Ascending aorta (tissue), 2 donors: ENCODE measurements at regions not wholly inside any gene's neighbourhood (a gene's known extent, or its start where the extent isn't known, plus 50 kb on each side); places are given as distances from the start of the nearest gene placed in this dataset.
"Not testable (repeated sequence)": the region's sequence is repeated elsewhere in the genome, so short reads cannot be mapped to it uniquely, and the experiment has no call there.

ENCODE experiments used
- DNase-seq, 2 donors: peaks; one replicate each; pipeline ENCODE4 v3.0.0-alpha.2; 2019; ENCODE audit warnings: low spot score in 2 of 2
- H3K27ac ChIP-seq, 2 donors: fragments of 200-600 bp; sonication (generic); one replicate each; pipeline ENCODE4 v1.5.1; 2016 to 2017; ENCODE audit warnings: mild to moderate bottlenecking in 1 of 2
- H3K27me3 ChIP-seq: fragments of 200-600 bp; sonication (generic); one replicate; pipeline ENCODE4 v1.5.1; 2017
- H3K36me3 ChIP-seq, 2 donors: fragments of 200-600 bp; sonication (generic); one replicate each; pipeline ENCODE4 v1.5.1; 2016
- H3K4me1 ChIP-seq, 2 donors: fragments of 200-600 bp; sonication (generic); one replicate each; pipeline ENCODE4 v1.5.1; 2016 to 2017; ENCODE audit warnings: mild to moderate bottlenecking in 1 of 2
- H3K4me3 ChIP-seq, 2 donors: fragments of 200-600 bp; sonication (generic); one replicate each; pipeline ENCODE4 v1.5.1; 2016 to 2017; ENCODE audit warnings: mild to moderate bottlenecking in 1 of 2
- H3K9me3 ChIP-seq, 2 donors: fragments of 200-600 bp; sonication (generic); one replicate each; pipeline ENCODE4 v1.5.1; 2016
- CTCF ChIP-seq, 3 experiments: fragments of 200-600 bp in 2 of 3; fragments of 450-650 bp in 1 of 3; sonication (generic) in 2 of 3; IDR thresholded peaks; one replicate each; pipeline ENCODE4 v1.5.1; 2016 to 2019; ENCODE audit warnings: antibody characterized with exemption in 3 of 3, mild to moderate bottlenecking in 1 of 3, moderate library complexity in 1 of 3
- intact Hi-C: fragments of 100-400 bp; cut with DNase I; formaldehyde crosslinking; loops from one replicate; pipeline ENCODE4 v1.15.1; 2023

GRCh38 chr12:75650595-75651341 is 139.4 kb upstream of the KRR1 start:
- H3K4me1 ChIP-seq, result no peaks in the 10 kb centered on the region
- no peak overlapping the region for H3K4me3 ChIP-seq
- H3K36me3 ChIP-seq, result no peaks in the 10 kb centered on the region
- no peak overlapping the region for H3K27ac ChIP-seq
- TF ChIP-seq CTCF (IDR thresholded peaks at IDR 0.05), result no peak
- H3K9me3 ChIP-seq, result no peaks in the 10 kb centered on the region
- no peak for DNase-seq
- intact Hi-C loops, result no loop called here
- H3K27me3 ChIP-seq, result no peaks in the 10 kb centered on the region

- Histone ChIP-seq H3K27ac (no peak overlapping the region), H3K4me1 (no peaks in the 10 kb centered on the region), H3K36me3 (no peaks in the 10 kb centered on the region), H3K27me3 (no peaks in the 10 kb centered on the region), H3K4me3 (no peak overlapping the region), H3K9me3 (no peaks in the 10 kb centered on the region)
- intact Hi-C loops, result no loop called here
- no peak for DNase-seq
- no peak for TF ChIP-seq CTCF (IDR thresholded peaks at IDR 0.05)
Observed at GRCh38 chr12:75650100-75650499, 138.7 kb upstream of the KRR1 start.

DNA sequence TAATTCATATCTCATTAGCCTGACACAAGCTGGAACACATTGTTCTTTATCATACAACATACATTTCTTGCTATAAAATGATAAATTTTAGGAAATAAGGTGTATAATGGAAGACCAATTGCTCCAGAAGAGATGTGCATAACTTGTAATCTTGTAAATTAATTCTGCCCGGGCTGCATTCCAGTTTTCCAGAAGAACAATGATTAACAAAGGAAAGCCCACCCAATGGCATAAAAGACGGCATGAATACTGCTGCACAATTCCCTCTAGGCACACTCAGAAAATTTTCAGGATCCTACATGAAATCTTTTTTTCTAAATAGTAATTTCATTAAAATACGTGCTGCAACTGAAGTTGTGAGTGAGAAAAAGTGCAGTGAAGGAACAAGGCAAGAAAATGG is 137.4 kb upstream of the KRR1 start:
- no peak overlapping the region for H3K27ac ChIP-seq
- H3K9me3 ChIP-seq, result no peaks in the 10 kb centered on the region
- no peak for TF ChIP-seq CTCF (IDR thresholded peaks at IDR 0.05)
- no peak overlapping the region for H3K4me3 ChIP-seq
- DNase-seq, result no peak
- intact Hi-C loops, result no loop called here
- H3K27me3 ChIP-seq, result no peaks in the 10 kb centered on the region
- no peaks in the 10 kb centered on the region for H3K36me3 ChIP-seq
- H3K4me1 ChIP-seq, result no peaks in the 10 kb centered on the region

- Histone ChIP-seq H3K9me3 (no peaks in the 10 kb centered on the region), H3K36me3 (no peaks in the 10 kb centered on the region), H3K27ac (no peak overlapping the region), H3K27me3 (no peaks in the 10 kb centered on the region), H3K4me1 (no peaks in the 10 kb centered on the region), H3K4me3 (no peak overlapping the region)
- no peak for TF ChIP-seq CTCF (IDR thresholded peaks at IDR 0.05)
- no peak for DNase-seq
- intact Hi-C loops, result no loop called here
Observed at GRCh38 chr12:75646329-75647210, 135.2 kb upstream of the KRR1 start.

- intact Hi-C loops, result no loop called here
- TF ChIP-seq CTCF (IDR thresholded peaks at IDR 0.05), result no peak
- Histone ChIP-seq H3K4me3 (no peak overlapping the region), H3K9me3 (no peaks in the 10 kb centered on the region), H3K27ac (no peak overlapping the region), H3K27me3 (no peaks in the 10 kb centered on the region), H3K36me3 (no peaks in the 10 kb centered on the region), H3K4me1 (no peaks in the 10 kb centered on the region)
- no peak for DNase-seq
Observed at GRCh38 chr12:75644472-75645072, 133.2 kb upstream of the KRR1 start.

DNA sequence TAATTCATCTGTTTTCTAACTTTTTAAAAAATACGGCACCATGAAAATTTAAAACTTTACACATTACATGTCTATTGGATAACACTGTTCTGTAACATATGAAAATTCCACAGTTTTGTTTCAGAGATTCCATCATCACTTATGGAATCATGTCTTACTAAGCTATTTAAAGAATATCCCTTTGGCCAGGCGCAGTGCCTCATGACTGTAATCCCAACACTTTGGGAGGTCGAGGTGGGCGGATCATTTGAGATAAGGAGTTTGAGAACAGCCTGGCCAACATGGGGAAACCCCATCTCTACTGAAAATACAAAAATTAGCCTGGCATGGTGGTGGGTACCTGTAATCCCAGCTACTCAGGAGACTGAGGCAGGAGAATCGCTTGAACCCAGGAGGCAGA is 131.7 kb upstream of the KRR1 start:
- DNase-seq, intact Hi-C loops, H3K36me3 ChIP-seq: not testable (repeated sequence)

More for the DNA sequence above, 131.7 kb upstream of the KRR1 start:
- H3K4me3 ChIP-seq, H3K27ac ChIP-seq, H3K4me1 ChIP-seq, H3K9me3 ChIP-seq, H3K27me3 ChIP-seq: not testable (repeated sequence)
